GM10266 (cell line): ENCODE measurements at regions not wholly inside any gene's neighbourhood (a gene's known extent, or its start where the extent isn't known, plus 50 kb on each side); places are given as distances from the start of the nearest gene placed in this dataset.

Source experiments
- DNase-seq: peaks from one replicate; pipeline ENCODE4 v3.0.0; 2012; ENCODE audit errors: extremely low spot score
- TF ChIP-seq, protein P1 (sequence below): IDR thresholded peaks from 2 replicates; pipeline ENCODE4 v1.5.1; 2012; ENCODE audit warnings: mild to moderate bottlenecking, low read depth; ENCODE audit not compliant: control insufficient read depth, insufficient read depth; ENCODE audit errors: missing control alignments

DNA sequence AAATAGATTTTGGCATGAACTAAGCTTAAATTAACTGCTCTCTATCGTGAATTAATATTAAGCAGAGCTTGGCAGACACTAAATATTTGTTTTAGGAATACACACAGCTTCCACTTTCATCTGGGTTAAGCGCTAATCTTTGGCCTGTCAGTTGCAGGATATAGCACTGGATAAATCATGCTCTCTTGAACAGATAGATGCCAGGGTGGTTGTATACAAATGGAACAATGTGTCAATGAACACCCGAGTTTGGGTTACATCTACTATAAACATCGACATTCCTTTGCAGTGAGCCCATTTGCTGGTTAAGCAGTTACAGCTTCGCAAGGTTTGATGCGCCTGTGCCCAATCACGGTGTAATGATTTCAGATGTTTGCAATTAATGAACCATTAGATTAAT is 338.2 kb upstream of the ZFP64 start:
- DNase-seq, result no peak
- TF ChIP-seq, protein P1, sequence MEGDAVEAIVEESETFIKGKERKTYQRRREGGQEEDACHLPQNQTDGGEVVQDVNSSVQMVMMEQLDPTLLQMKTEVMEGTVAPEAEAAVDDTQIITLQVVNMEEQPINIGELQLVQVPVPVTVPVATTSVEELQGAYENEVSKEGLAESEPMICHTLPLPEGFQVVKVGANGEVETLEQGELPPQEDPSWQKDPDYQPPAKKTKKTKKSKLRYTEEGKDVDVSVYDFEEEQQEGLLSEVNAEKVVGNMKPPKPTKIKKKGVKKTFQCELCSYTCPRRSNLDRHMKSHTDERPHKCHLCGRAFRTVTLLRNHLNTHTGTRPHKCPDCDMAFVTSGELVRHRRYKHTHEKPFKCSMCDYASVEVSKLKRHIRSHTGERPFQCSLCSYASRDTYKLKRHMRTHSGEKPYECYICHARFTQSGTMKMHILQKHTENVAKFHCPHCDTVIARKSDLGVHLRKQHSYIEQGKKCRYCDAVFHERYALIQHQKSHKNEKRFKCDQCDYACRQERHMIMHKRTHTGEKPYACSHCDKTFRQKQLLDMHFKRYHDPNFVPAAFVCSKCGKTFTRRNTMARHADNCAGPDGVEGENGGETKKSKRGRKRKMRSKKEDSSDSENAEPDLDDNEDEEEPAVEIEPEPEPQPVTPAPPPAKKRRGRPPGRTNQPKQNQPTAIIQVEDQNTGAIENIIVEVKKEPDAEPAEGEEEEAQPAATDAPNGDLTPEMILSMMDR, result no peak

DNA sequence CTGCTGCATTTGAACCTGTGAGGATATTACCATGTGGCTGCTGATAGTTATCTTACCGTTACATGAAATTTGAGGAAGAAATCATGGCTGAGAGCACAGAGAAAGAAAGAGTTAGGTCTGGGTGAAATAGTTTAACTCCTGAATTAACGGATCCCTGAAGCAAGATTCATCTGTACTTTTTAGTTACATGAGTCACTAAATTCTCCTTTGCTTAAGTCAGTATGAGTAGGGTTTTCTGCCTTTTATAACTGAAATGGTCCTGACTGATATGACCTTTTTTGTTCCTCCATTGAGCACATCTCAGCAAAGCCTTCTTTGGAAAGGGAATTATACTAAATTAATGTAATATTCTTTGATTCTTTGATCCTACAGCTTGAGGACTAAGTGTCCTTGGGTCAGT is 333.3 kb upstream of the ZFP64 start:
- TF ChIP-seq, protein P1, result no peak

DNA sequence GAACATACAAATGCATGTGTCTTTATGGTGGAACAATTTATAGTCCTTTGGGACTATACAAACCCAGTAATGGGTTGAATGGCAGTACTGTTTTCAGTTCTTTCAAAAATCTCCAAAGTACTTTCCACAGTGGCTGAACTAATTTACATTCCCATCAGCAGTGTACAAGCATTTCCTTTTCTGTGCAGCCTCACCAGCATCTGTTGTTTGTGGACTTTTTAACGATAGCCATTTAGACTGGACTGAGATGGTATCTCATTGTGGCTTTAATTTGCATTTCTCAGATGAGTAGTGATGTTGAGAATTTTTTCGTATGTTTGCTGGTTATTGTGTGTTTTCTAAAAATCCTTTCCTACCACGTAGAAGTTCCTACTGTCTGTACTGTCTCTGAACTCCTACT is 327.2 kb upstream of the ZFP64 start:
- no peak for DNase-seq
- TF ChIP-seq, protein P1, result no peak

More for the DNA sequence above, 333.3 kb upstream of the ZFP64 start:
- DNase-seq, result no peak

DNA sequence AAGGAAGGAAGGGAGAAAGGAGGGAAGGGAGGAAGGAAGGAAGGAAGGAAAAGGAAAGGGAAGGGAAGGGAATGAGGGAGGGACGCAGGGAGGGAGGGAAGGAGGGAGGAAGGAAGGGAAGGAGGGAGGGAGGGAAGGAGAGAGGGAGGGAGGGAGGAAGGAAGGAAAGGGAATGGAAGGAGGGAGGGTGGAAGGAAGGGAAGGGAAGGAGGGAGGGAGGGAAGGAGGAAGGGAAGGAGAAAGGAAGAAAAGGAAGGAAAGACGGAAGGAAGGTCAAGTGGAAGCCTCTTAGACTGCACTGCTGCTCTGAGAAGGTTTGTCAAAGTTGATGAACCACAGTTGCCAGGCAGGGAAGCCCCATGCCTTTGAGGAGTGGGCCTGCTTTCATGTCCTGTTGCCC is 324.3 kb upstream of the ZFP64 start:
- DNase-seq, result no peak
- TF ChIP-seq, protein P1, result no peak

DNA sequence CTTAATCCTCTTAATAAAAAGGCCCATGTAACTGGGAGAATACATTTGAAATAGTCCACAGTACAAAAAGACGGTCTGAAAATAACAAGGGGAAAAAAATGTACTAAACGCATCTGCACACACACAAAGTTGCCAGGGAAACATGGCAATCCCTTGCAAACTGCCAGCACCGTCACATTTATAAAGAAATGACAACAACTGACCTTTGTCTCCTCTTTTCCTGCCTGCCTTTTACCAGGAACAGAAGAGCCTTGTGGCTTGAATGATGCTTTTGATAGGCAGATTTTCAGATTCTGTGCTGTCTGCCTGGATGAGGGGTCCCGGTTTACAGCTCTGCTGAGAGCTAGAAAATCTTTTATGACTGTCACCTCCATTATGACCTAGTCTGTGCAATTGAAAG is 308.6 kb upstream of the ZFP64 start:
- no peak for DNase-seq
- TF ChIP-seq, protein P1, result no peak

DNA sequence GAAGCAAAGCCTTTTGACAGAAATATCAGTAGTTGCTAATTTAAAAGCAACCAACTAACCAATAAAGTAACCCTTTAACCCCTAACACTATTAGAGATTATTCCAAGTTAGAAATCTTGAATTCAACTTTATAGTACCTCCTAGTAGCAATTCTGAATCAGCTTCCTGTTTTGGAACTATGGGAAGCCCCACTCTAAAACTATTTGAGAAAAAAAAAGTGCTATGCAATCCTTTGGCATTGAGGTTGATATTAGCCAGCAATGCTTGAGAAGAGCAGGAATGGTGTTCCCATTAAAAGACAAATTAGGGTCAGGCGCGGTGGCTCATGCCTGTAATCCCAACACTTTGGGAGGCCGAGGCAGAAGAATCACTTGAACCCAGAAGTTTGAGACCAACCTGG is 306.2 kb upstream of the ZFP64 start:
- TF ChIP-seq, protein P1, result no peak
- no peak for DNase-seq

DNA sequence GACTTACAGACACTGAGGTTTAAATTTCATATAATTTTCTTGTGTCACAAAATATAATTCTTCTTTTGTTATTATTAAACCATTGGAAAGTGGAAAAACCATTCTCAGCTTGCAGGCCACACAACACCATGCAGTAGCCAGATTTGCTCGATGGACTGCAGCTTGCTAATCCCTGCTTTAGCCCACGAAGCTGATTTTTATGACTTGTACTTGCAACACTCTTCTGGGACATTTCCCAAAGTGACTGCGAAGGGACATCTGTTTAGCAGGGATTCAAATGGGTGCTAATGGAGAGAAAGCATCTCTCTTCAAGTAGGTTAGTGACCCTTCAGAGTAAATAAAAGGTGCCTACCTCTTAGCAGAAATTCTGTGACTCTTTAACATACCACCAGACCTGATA is 304.6 kb upstream of the ZFP64 start:
- TF ChIP-seq, protein P1, result no peak
- no peak for DNase-seq
